ENCODE measurements at regions not wholly inside any gene's neighbourhood (a gene's known extent, or its start where the extent isn't known, plus 50 kb on each side); places are given as distances from the start of the nearest gene placed in this dataset.

GRCh38 chr10:10389182-10389581 lies 628.5 kb upstream of the CELF2 start:
- in situ Hi-C loops (cut with HindIII; ENCODE audit: low sequenced_read_pairs) = no loop called here

- in situ Hi-C loops (cut with HindIII; ENCODE audit: low sequenced_read_pairs) = no loop called here
Observed at GRCh38 chr10:10392511-10392910, 625.2 kb upstream of the CELF2 start.

- in situ Hi-C loops (cut with HindIII; ENCODE audit: low sequenced_read_pairs) = no loop called here
Observed at GRCh38 chr10:10394933-10395658, 622.6 kb upstream of the CELF2 start.

DNA sequence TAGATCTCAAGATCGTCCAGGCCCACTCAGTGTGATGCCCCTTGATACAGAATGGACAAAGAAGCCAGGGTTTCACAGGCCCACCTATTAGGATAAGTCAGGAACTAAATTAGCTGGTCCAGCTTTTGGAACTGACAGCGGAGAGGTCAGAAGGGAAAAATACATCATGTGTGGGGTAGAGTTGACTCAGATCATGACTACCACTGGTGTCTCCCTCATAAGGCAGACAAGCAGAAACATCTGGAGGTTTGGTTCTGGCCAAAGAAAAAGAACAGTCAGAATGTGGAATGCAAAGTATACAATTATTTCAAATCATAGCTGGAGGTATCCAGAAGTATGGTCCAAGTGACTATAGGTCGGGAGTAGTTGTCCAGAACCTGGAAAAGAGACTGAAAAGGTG lies 621.1 kb upstream of the CELF2 start:
- in situ Hi-C loops (cut with HindIII; ENCODE audit: low sequenced_read_pairs) = no loop called here

DNA sequence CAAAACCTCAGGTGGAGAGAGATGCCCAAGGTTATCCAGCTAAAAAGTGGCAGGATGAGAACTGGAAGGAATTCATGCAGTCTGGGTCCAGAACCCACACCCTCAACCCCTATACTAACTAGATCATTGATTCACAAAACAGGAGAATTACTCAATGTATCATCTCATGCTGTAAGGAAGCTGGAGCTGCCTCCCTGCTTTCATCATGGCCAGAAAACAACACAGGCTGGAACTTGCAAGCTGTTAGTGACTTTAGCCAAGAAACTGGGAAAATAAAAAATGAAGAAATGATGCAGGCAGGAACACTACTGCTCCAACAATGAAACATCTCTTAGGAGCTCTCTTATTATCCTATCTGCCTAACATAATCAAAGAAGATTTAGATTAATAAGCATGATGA lies 619.8 kb upstream of the CELF2 start:
- in situ Hi-C loops (cut with HindIII; ENCODE audit: low sequenced_read_pairs) = no loop called here

GRCh38 chr10:10403762-10404161 lies 613.9 kb upstream of the CELF2 start:
- in situ Hi-C loops (cut with HindIII; ENCODE audit: low sequenced_read_pairs) = no loop called here

DNA sequence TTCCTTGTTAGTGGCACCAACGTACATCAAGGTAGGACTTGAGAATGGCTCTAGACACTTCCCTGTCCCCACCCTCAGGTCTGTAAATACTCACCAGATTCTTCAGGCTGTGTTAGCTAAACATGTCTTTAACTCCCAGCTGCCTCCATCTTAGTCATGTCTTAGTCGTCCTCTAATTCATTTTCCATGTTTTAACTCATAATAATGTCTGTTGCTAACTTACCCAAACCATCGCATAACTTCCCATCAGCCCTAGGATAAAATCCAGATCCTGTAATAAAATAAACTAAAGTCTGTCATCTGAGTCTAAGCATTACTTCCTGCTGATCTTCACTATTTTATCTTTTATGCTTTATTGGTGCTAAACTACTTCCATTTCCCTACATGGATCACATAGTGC lies 600.0 kb upstream of the CELF2 start:
- in situ Hi-C loops (cut with HindIII; ENCODE audit: low sequenced_read_pairs) = no loop called here

GRCh38 chr10:10418387-10418786 lies 599.3 kb upstream of the CELF2 start:
- in situ Hi-C loops (cut with HindIII; ENCODE audit: low sequenced_read_pairs) = no loop called here

DNA sequence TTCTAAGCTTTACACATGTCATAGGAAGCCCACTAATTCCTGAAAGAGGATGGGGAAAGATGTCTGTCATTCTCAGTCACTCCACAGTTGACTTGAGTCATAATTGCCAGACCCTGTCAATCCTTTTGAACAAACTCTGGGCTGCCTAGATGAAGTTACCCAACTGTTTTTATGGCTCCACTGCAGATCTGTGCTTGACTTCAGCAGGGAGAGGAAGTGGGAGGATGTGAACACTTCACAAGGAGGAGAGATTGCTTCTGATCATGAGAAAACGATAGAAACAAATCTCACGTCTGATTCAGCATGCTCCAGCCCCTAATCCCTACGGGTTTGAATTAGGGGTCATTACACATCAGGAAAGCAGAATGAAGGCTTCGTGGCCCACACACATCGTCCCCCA lies 596.6 kb upstream of the CELF2 start:
- in situ Hi-C loops (cut with HindIII; ENCODE audit: low sequenced_read_pairs) = no loop called here

DNA sequence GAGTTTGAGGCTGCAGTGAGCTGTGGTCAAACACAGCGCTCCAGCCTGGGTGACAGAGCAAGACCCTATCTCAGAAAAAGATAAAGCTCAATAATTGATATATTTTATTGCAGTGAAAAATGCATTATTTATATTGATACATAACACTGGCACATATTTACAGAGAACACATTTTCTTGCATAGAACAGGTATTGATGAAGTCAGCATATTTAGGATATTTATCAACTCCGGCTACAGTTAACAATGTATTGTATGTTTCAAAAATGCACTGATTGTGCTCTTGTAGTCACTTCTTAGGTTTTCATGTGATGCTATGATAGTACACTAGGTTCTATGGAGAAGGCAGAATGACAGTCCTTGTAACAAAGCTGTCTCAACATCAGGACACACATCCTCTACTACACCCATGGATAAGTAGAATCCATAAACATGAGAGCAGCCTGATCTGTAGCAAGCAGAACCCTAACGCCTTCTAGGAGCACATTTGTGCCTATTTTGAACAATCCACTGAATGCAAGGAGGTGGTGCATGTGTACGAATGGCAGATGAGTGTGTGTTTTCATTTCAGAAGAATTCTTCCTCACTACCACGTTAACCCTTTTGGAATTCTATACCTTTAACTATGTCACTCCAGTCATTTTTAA lies 586.1 kb upstream of the CELF2 start:
- in situ Hi-C loops (cut with HindIII; ENCODE audit: low sequenced_read_pairs) = no loop called here

DNA sequence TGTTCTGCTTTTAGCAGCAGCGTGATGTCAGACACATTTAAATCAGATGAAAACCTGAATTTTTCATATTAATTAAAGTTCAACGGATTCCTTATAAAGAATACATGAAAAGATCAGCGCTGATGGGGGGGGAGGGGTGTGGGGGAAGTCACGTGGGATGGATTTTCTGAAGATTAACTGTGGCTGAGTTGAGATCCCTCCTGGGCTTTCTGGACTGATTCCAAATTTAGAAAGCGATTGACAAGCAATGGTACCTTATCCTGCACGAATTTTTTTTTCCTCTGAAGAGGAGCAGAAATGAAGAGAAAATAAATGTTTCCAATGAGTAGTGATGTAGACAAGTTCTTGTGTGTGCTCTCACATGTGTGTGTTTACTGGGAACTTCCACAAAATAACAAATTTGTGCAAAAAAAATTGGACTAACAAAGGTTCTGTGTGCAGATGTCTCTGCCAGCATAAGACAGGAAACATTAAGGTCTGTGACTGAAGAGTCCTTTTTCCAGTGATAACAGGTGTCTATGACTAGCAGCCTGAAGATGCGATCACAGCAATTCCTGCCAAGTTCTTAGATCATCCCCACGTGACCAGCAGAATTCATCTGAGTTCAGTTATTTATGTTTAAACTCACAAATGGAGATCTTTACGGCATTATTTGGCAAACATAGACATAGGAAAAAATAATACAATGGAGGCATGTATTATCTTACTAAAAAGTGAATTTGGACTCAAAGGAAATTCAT lies 585.2 kb upstream of the CELF2 start:
- in situ Hi-C loops (cut with HindIII; ENCODE audit: low sequenced_read_pairs) = no loop called here

DNA sequence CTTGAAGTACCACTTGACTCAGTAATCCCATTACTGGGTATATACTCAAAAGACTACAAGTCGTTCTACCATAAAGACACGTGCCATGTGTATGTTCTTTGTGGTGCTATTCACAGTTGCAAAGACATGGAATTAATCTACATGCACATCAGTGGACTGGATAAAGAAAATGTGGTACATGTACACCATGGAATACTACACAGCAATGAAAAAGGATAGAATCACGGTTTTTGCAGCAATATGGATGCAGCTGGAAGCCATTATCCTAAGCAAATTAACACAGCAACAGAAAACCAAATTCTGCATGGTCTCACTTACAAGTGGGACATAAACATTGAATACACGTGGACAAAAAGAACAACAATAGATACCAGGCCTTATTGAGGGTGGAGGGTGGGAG lies 583.4 kb upstream of the CELF2 start:
- in situ Hi-C loops (cut with HindIII; ENCODE audit: low sequenced_read_pairs) = no loop called here

- in situ Hi-C loops (cut with HindIII; ENCODE audit: low sequenced_read_pairs) = loop anchor here (5.0 kb wide), 1 partner anchor 61 kb away; no protein-coding TSS in a partner anchor
Observed at GRCh38 chr10:10437886-10438285, 579.8 kb upstream of the CELF2 start.

- in situ Hi-C loops (cut with HindIII; ENCODE audit: low sequenced_read_pairs) = loop anchor here (5.0 kb wide), 1 partner anchor 61 kb away; no protein-coding TSS in a partner anchor
Observed at GRCh38 chr10:10438335-10439100, 579.2 kb upstream of the CELF2 start.

DNA sequence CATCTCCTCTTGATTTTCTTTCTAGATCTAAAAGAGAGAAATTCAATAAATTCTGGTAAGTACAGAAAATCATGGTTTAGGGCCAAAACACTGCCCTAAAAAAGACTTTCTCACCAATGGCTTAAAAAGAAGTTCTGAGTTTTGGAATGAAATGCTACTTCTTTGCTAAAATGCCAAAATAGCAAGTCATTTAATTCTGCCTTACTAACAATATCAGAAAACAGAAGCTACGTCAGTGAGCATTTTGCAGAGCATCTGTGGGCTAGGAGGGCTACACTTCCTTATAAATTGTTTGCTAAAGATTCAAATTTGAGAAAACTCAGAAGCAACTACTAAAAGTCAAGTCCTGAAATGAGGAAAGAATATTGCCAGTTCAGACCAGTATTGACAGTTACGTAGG lies 560.8 kb upstream of the CELF2 start:
- in situ Hi-C loops (cut with HindIII; ENCODE audit: low sequenced_read_pairs) = no loop called here

DNA sequence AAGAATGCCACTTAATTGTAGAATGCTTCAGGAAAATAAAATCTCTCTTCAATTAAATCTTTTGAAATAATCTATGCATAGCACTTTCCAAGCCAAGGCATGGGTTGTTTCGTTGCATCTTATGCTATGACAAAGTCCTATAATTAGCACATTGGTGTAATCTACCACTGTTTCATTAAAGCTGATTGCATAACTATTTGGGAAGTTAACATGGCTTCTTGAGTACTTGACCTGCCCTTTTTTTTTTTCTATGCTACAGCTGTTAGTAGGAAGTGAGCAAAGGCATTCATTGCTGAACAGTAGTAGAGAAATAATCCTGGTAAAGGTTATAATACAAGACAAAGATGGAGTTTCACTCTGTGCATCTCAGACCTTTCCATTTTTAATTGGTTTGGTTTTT lies 557.2 kb upstream of the CELF2 start:
- in situ Hi-C loops (cut with HindIII; ENCODE audit: low sequenced_read_pairs) = no loop called here

DNA sequence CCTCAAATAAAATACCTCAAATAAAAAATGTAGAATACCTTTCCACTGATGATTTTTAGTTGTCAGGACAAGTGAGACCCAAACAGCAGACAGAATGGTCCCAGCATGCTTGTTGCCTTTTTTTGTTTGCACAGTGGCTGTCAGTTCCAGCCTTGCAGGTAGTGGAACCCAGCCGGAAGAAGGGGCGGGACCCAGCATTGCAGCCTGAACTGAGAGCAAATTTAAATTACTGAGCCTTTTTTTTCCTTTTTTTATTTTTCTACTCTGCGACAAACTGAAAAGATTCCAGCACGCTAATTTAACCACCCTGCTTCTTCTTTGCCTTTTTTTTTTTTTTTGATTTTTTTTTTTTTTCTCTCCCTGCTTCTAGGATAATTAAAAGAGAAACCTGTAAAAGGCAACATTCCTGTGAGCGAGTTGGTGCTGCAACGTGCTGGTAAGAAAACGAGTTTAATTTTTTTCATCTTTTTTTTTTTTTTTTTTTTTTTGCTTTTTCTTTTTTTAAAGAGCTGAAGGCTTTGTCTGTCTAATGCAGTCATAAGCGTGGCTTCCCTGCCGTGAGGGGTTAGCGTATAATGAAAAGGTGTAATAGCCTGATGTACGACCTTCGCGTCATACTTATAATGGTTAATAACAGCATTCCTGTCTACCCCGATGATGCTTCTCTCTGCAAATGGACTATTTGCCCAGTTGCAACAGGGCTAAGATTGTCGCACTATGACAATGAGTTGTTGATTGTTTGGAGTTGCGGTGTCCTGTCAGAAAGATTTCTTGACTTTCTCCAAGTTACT lies 555.3 kb upstream of the CELF2 start:
- in situ Hi-C loops (cut with HindIII; ENCODE audit: low sequenced_read_pairs) = no loop called here

DNA sequence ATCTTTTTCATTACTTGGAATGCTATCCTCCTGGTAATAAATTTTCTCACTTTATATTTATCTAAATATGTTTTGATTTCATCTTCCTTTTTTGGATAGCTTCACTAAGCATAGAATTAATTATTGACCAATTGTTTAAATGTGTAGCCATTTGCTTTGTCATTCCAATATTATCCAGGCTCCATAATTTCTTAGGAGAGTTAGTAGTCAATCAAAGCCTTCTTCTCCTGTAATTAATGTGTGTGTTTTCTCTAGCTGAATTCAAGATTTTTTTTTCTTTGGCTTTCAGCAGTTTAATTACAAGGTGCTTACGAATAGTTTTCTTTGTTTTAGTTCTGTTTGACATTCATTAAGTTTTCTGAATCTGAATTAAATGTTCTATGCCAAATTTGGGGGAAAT lies 545.9 kb upstream of the CELF2 start:
- in situ Hi-C loops (cut with HindIII; ENCODE audit: low sequenced_read_pairs) = no loop called here

- in situ Hi-C loops (cut with HindIII; ENCODE audit: low sequenced_read_pairs) = no loop called here
Observed at GRCh38 chr10:10475812-10476211, 541.9 kb upstream of the CELF2 start.

- in situ Hi-C loops (cut with HindIII; ENCODE audit: low sequenced_read_pairs) = no loop called here
Observed at GRCh38 chr10:10477844-10478243, 539.8 kb upstream of the CELF2 start.
